SK-N-SH (cell line): ENCODE measurements at regions not wholly inside any gene's neighbourhood (a gene's known extent, or its start where the extent isn't known, plus 50 kb on each side); places are given as distances from the start of the nearest gene placed in this dataset.

ENCODE experiments used
- CTCF ChIA-PET: fragments of 300-600, 350-600 bp; formaldehyde crosslinking; extraction: SDS; loops from one replicate; lab custom pipeline; 2021; lab: Yijun Ruan, JAX
- POLR2A ChIA-PET: fragments of 350-600 bp; sonication (Branson Sonifier 250); formaldehyde crosslinking; extraction: SDS; loops from one replicate; lab custom pipeline; 2020; ENCODE audit warnings: antibody characterized with exemption, inconsistent platforms; lab: Yijun Ruan, JAX
- DNase-seq: peaks from one replicate; pipeline ENCODE4 v3.0.0; 2012
- H2AFZ ChIP-seq: fragments of 200-600 bp; sonication (generic); 2 replicates; pipeline ENCODE4 v1.8.1; 2016; ENCODE audit warnings: antibody characterized with exemption, mild to moderate bottlenecking, low read depth
- H3F3A ChIP-seq: fragments of 200-600 bp; sonication (generic); replicated peaks from 2 replicates; pipeline ENCODE3; 2016; ENCODE audit warnings: antibody characterized with exemption, mild to moderate bottlenecking; ENCODE audit not compliant: insufficient read depth
- H3K27ac ChIP-seq, 2 experiments: fragments of 200-500 bp in 1 of 2; fragments of 200-600 bp in 1 of 2; sonication (Bioruptor generic) in 1 of 2; sonication (generic), shearing (Covaris generic) in 1 of 2; 2 replicates each; pipeline versions ENCODE4 v1.5.1 to v1.6.1; 2014 to 2016; ENCODE audit warnings: low read depth in 2 of 2, inconsistent platforms in 1 of 2, low read length in 1 of 2, mild to moderate bottlenecking in 1 of 2, mixed read lengths in 1 of 2
- H3K27me3 ChIP-seq: fragments of 200-600 bp; sonication (generic), shearing (Covaris generic); 2 replicates; pipeline ENCODE4 v1.6.1; 2016; ENCODE audit warnings: mixed run types; ENCODE audit not compliant: insufficient read depth
- H3K36me3 ChIP-seq, 2 experiments: fragments of 200-500 bp in 1 of 2; fragments of 200-600 bp in 1 of 2; sonication (Bioruptor generic) in 1 of 2; sonication (generic) in 1 of 2; replicated peaks in 1 of 2; 2 replicates each; pipeline versions ENCODE3 to v1.5.1; 2014 to 2016; ENCODE audit warnings: low read length in 1 of 2, mild to moderate bottlenecking in 1 of 2; ENCODE audit not compliant: insufficient read depth in 2 of 2, control insufficient read depth in 1 of 2
- H3K4me1 ChIP-seq, 2 experiments: fragments of 200-500 bp in 1 of 2; fragments of 200-600 bp in 1 of 2; sonication (Bioruptor generic) in 1 of 2; sonication (generic), shearing (Covaris generic) in 1 of 2; 2 replicates each; pipeline versions ENCODE4 v1.5.1 to v1.6.1; 2014 to 2016; ENCODE audit warnings: low read depth in 1 of 2, low read length in 1 of 2, mixed run types in 1 of 2; ENCODE audit not compliant: insufficient read depth in 2 of 2, control insufficient read depth in 1 of 2
- H3K4me2 ChIP-seq: fragments of 200-600 bp; sonication (generic), shearing (Covaris generic); 2 replicates; pipeline ENCODE4 v1.6.1; 2017; ENCODE audit warnings: mixed run types
- H3K4me3 ChIP-seq, 2 experiments: fragments of 200-500 bp in 1 of 2; fragments of 200-600 bp in 1 of 2; sonication (Bioruptor generic) in 1 of 2; sonication (generic), shearing (Covaris generic) in 1 of 2; 2 replicates each; pipeline versions ENCODE4 v1.5.1 to v1.8.1; 2014 to 2016; ENCODE audit warnings: low read depth in 2 of 2, inconsistent platforms in 1 of 2, low read length in 1 of 2, mild to moderate bottlenecking in 1 of 2, mixed read lengths in 1 of 2, moderate library complexity in 1 of 2
- H3K79me2 ChIP-seq: fragments of 200-600 bp; sonication (generic); 2 replicates; pipeline ENCODE4 v1.8.1; 2017; ENCODE audit warnings: mild to moderate bottlenecking; ENCODE audit not compliant: insufficient read depth
- H3K9ac ChIP-seq: fragments of 200-600 bp; sonication (generic); 2 replicates; pipeline ENCODE4 v1.6.1; 2017; ENCODE audit warnings: mixed run types
- H3K9me2 ChIP-seq: fragments of 200-600 bp; sonication (generic); 2 replicates; pipeline ENCODE4 v1.6.1; 2017; ENCODE audit warnings: mixed run types
- H3K9me3 ChIP-seq: fragments of 200-600 bp; sonication (generic); 2 replicates; pipeline ENCODE4 v1.6.1; 2017; ENCODE audit warnings: mixed run types, mild to moderate bottlenecking, moderate library complexity
- H4K20me1 ChIP-seq: fragments of 200-600 bp; sonication (generic); 2 replicates; pipeline ENCODE4 v1.6.1; 2017; ENCODE audit warnings: mild to moderate bottlenecking, mixed run types; ENCODE audit not compliant: insufficient read depth
- CTCF ChIP-seq: fragments of 200-600 bp; sonication (generic); IDR thresholded peaks from 2 replicates; pipeline ENCODE4 v1.6.1; 2017; ENCODE audit warnings: antibody characterized with exemption, mild to moderate bottlenecking, moderate library complexity
- ELF1 ChIP-seq: IDR thresholded peaks from 2 replicates; pipeline ENCODE4 v1.4.0; 2012
- FOXJ3 ChIP-seq: sonication (generic); formaldehyde crosslinking; IDR thresholded peaks from 2 replicates; pipeline ENCODE4 v1.5.1; 2020; ENCODE audit warnings: mild to moderate bottlenecking, missing genetic modification reagents
- FOXM1 ChIP-seq: IDR thresholded peaks from 2 replicates; pipeline ENCODE4 v1.4.0; 2012; ENCODE audit warnings: low read depth, mild to moderate bottlenecking
- GABPA ChIP-seq: IDR thresholded peaks from 2 replicates; pipeline ENCODE4 v1.4.0; 2012; ENCODE audit warnings: low read depth, mild to moderate bottlenecking
- IRF3 ChIP-seq: fragments of 150-350 bp; IDR thresholded peaks from 2 replicates; pipeline ENCODE4 v1.6.1; 2016; ENCODE audit warnings: mild to moderate bottlenecking, low read depth, low read length
- JUND ChIP-seq: IDR thresholded peaks from 2 replicates; pipeline ENCODE4 v1.4.0; 2012
- MAX ChIP-seq: IDR thresholded peaks from 2 replicates; pipeline ENCODE4 v1.4.0; 2012; ENCODE audit warnings: low read depth
- MEF2A ChIP-seq: IDR thresholded peaks from 2 replicates; pipeline ENCODE4 v1.4.0; 2012; ENCODE audit warnings: low read depth, borderline replicate concordance
- MXI1 ChIP-seq: IDR thresholded peaks from 2 replicates; pipeline ENCODE4 v1.6.1; 2012; ENCODE audit warnings: mild to moderate bottlenecking, low read depth, low read length, improper control_type of control experiment
- NRF1 ChIP-seq: IDR thresholded peaks from 2 replicates; pipeline ENCODE4 v1.6.1; 2012; ENCODE audit warnings: low read depth, mild to moderate bottlenecking, low read length
- PBX3 ChIP-seq: IDR thresholded peaks from 2 replicates; pipeline ENCODE4; 2012
- RCOR1 ChIP-seq: fragments of 150-350 bp; IDR thresholded peaks from 2 replicates; pipeline ENCODE4 v1.6.1; 2017; ENCODE audit warnings: antibody characterized with exemption, low read length
- REST ChIP-seq: IDR thresholded peaks from 2 replicates; pipeline ENCODE4 v1.6.1; 2012; ENCODE audit warnings: mild to moderate bottlenecking, low read depth, low read length, moderate library complexity
- RXRA ChIP-seq: IDR thresholded peaks from 2 replicates; pipeline ENCODE4 v1.4.0; 2012; ENCODE audit warnings: low read depth, mild to moderate bottlenecking, borderline replicate concordance
- TCF12 ChIP-seq: IDR thresholded peaks from 2 replicates; pipeline ENCODE4 v1.4.0; 2012
- TEAD4 ChIP-seq: IDR thresholded peaks from 2 replicates; pipeline ENCODE4 v1.4.0; 2012; ENCODE audit warnings: mild to moderate bottlenecking, borderline replicate concordance; ENCODE audit not compliant: insufficient read depth
- YY1 ChIP-seq: IDR thresholded peaks from 2 replicates; pipeline ENCODE4 v1.4.0; 2012; ENCODE audit warnings: low read depth, mild to moderate bottlenecking
- WGBS: methylation state at CpG from one replicate; pipeline ENCODE4 v1.1.6; 2017; ENCODE audit warnings: low lambda C conversion rate; 5-methylcytosine and 5-hydroxymethylcytosine counted together

- H3K4me3 ChIP-seq = no peak overlapping the region
- no peaks in the 10 kb centered on the region for H3K9me2 ChIP-seq
- H3K9me3 ChIP-seq = no peaks in the 10 kb centered on the region
- no peaks in the 10 kb centered on the region for H4K20me1 ChIP-seq
- H3K9ac ChIP-seq = no peak overlapping the region
- no peaks in the 10 kb centered on the region for H3K4me1 ChIP-seq
- CTCF ChIA-PET = no interaction called here
- no peak overlapping the region for H2AFZ ChIP-seq
- no peaks in the 10 kb centered on the region for H3K27me3 ChIP-seq
- no peak for TF ChIP-seq FOXJ3
- no peak for TF ChIP-seq YY1
- no peak for TF ChIP-seq GABPA
- TF ChIP-seq TCF12 = no peak
- TF ChIP-seq PBX3 = no peak
- TF ChIP-seq MXI1 = no peak
- TF ChIP-seq REST = no peak
- no peak for TF ChIP-seq TEAD4
- TF ChIP-seq RCOR1 = no peak
- TF ChIP-seq ELF1 = no peak
- no peak for TF ChIP-seq CTCF
- TF ChIP-seq NRF1 = no peak
- TF ChIP-seq JUND = no peak
- no peak for TF ChIP-seq MEF2A
- TF ChIP-seq MAX = no peak
- no peak for TF ChIP-seq FOXM1
- TF ChIP-seq IRF3 = no peak
- TF ChIP-seq RXRA = no peak
- 14% methylated on average over 6 of the region's 13 CpGs for WGBS
- no peak overlapping the region for H3K4me2 ChIP-seq
- no peak overlapping the region for H3K27ac ChIP-seq
- no peaks in the 10 kb centered on the region for H3F3A ChIP-seq
- H3K36me3 ChIP-seq = no peaks in the 10 kb centered on the region
- no peak for DNase-seq
- POLR2A ChIA-PET = no interaction called here
- no peaks in the 10 kb centered on the region for H3K79me2 ChIP-seq
Measured at GRCh38 chr1:2856066-2856390, 54.5 kb upstream of the TTC34 start.
